ENCODE measurements at regions not wholly inside any gene's neighbourhood (a gene's known extent, or its start where the extent isn't known, plus 50 kb on each side); places are given as distances from the start of the nearest gene placed in this dataset.

GRCh38 chr3:89692601-89693000, 585.2 kb downstream of the EPHA3 start:
- Histone ChIP-seq H3K4me1 (ENCODE audit: low read depth, poor library complexity, severe bottlenecking) (no peaks in the 10 kb centered on the region), H3K4me3 (IDR thresholded peaks at IDR 0.05; ENCODE audit: insufficient read depth, low read depth, low read length) (no peak overlapping the region), H3K27ac (no peak overlapping the region), H4K20me1 (ENCODE audit: insufficient read depth) (no peaks in the 10 kb centered on the region), H3K27me3 (ENCODE audit: insufficient read depth, low read depth) (no peaks in the 10 kb centered on the region), H3K36me3 (ENCODE audit: insufficient read depth) (no peaks in the 10 kb centered on the region), H3K9ac (no peak overlapping the region), H3K79me2 (ENCODE audit: insufficient read depth, low read depth) (no peaks in the 10 kb centered on the region), H3K4me2 (no peak overlapping the region), H2AFZ (ENCODE audit: low read depth) (no peak overlapping the region)
- TF ChIP-seq CTCF (conservative IDR thresholded peaks at IDR 0.05; ENCODE audit: low read depth, low read length), result no peak

GRCh38 chr3:89697321-89697916, 590.0 kb downstream of the EPHA3 start:
- no peak overlapping the region for H3K4me2 ChIP-seq

GRCh38 chr3:89698208-89698830, 590.9 kb downstream of the EPHA3 start:
- Histone ChIP-seq H3K4me3 (IDR thresholded peaks at IDR 0.05; ENCODE audit: insufficient read depth, low read depth, low read length) (no peak overlapping the region), H3K4me1 (ENCODE audit: low read depth, poor library complexity, severe bottlenecking) (no peaks in the 10 kb centered on the region), H4K20me1 (ENCODE audit: insufficient read depth) (no peaks in the 10 kb centered on the region), H3K27me3 (ENCODE audit: insufficient read depth, low read depth) (no peaks in the 10 kb centered on the region), H3K79me2 (ENCODE audit: insufficient read depth, low read depth) (no peaks in the 10 kb centered on the region), H3K4me2 (no peak overlapping the region), H3K36me3 (ENCODE audit: insufficient read depth) (no peaks in the 10 kb centered on the region), H3K27ac (no peak overlapping the region), H3K9ac (no peak overlapping the region), H2AFZ (ENCODE audit: low read depth) (no peak overlapping the region)
- no peak for TF ChIP-seq CTCF (conservative IDR thresholded peaks at IDR 0.05; ENCODE audit: low read depth, low read length)

More at GRCh38 chr3:89697321-89697916, 590.0 kb downstream of the EPHA3 start:
- no peaks in the 10 kb centered on the region for H3K79me2 ChIP-seq (ENCODE audit: insufficient read depth, low read depth)
- no peak overlapping the region for H3K4me3 ChIP-seq (IDR thresholded peaks at IDR 0.05; ENCODE audit: insufficient read depth, low read depth, low read length)
- H3K36me3 ChIP-seq (ENCODE audit: insufficient read depth), result no peaks in the 10 kb centered on the region
- H4K20me1 ChIP-seq (ENCODE audit: insufficient read depth), result no peaks in the 10 kb centered on the region
- no peak overlapping the region for H2AFZ ChIP-seq (ENCODE audit: low read depth)
- no peaks in the 10 kb centered on the region for H3K27me3 ChIP-seq (ENCODE audit: insufficient read depth, low read depth)
- no peak overlapping the region for H3K27ac ChIP-seq
- no peaks in the 10 kb centered on the region for H3K4me1 ChIP-seq (ENCODE audit: low read depth, poor library complexity, severe bottlenecking)
- H3K9ac ChIP-seq, result no peak overlapping the region
- no peak for TF ChIP-seq CTCF (conservative IDR thresholded peaks at IDR 0.05; ENCODE audit: low read depth, low read length)

- H4K20me1 ChIP-seq (ENCODE audit: insufficient read depth), result no peaks in the 10 kb centered on the region
- no peaks in the 10 kb centered on the region for H3K79me2 ChIP-seq (ENCODE audit: insufficient read depth, low read depth)
- no peak overlapping the region for H3K4me2 ChIP-seq
- H3K27me3 ChIP-seq (ENCODE audit: insufficient read depth, low read depth), result no peaks in the 10 kb centered on the region
- no peak overlapping the region for H3K9ac ChIP-seq
- no peaks in the 10 kb centered on the region for H3K4me1 ChIP-seq (ENCODE audit: low read depth, poor library complexity, severe bottlenecking)
- no peaks in the 10 kb centered on the region for H3K36me3 ChIP-seq (ENCODE audit: insufficient read depth)
- H3K27ac ChIP-seq, result no peak overlapping the region
- H2AFZ ChIP-seq (ENCODE audit: low read depth), result no peak overlapping the region
- no peak for TF ChIP-seq CTCF (conservative IDR thresholded peaks at IDR 0.05; ENCODE audit: low read depth, low read length)
- no peak overlapping the region for H3K4me3 ChIP-seq (IDR thresholded peaks at IDR 0.05; ENCODE audit: insufficient read depth, low read depth, low read length)
Observed at GRCh38 chr3:89699229-89699628, 591.8 kb downstream of the EPHA3 start.

Measured in KMS-11 (cell line).